Lung microvascular endothelial cell (primary cell): ENCODE measurements at regions not wholly inside any gene's neighbourhood (a gene's known extent, or its start where the extent isn't known, plus 50 kb on each side); places are given as distances from the start of the nearest gene placed in this dataset.
A peak's percentile ranks its signal among the peaks of the same experiment; 100 is the strongest.

Experiments used
- DNase-seq, 2 donors: peaks; one replicate each; pipeline versions ENCODE4 v3.0.0 to v3.0.0-alpha.2; 2010; ENCODE audit warnings: low read depth in 2 of 2

DNA sequence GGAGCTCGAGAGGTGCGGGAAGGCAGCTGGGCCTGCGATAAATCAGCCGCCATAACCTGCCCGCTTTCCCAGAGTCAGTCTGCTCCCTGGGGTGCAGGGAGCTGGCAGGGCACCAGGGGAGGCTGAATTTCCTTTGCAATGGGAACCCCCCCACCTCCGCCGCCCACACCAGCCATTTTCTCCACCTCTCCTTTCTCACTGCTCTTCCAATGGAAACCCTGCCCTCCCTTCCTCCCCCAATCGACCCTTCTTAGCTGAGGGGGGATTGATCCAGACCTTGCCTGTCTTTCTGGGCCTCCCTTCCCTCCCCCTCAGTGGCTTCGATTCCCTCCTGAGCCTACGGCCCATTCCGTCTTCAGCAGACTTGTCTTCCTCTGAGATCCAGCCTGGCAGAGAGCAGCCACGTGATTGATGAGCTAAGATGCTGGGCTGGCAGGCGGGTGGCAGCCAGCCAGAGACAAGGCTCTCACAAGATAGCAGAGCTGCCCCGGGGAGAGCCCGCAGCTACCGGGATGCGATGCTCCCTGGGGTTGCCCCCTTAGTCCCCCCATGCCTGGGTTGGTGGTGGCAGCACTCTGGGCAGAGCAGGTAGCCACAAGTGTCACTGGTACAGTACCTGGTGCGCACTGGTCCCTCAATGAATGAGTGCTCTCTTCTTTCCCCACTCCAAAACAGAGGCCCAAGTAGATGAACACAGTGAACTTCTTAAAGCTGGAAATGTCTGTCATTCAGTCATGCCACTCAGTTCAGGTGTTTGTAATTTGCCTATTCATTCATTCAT lies 53.7 kb upstream of the FABP6 start:
- DNase-seq, result peak in 1 of 2 donors; percentile 52

DNA sequence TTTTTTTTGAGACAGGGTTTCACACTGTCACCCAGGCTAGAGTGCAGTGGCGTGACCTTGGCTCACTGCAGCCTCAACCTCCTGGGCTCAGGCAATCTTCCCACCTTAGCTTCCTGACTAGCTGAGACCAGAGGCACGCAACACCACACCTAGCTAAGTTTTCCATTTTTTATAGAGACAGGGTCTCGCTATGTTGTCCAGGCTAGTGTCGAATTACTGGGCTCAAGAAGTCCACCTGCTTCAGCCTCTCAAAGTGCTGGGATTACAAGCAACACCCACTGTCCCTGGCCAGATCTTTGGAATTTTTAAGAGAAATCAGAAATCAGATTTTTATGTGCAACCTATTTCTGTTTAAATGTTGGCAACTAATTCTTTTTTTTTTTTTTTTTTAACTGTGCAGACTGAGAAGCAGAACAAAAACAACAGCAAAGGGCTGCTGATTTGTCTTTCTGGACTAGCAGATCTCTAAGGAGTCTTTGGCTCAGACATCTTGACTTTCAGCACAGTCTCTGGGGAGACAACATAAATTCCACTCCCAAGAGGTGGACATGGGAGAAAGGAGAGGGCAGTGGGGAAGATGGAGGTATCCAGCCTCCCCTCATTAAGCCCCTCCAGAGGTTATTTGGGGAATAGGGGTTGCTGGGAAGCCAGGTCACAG lies 54.4 kb upstream of the FABP6 start:
- DNase-seq, result no peak

DNA sequence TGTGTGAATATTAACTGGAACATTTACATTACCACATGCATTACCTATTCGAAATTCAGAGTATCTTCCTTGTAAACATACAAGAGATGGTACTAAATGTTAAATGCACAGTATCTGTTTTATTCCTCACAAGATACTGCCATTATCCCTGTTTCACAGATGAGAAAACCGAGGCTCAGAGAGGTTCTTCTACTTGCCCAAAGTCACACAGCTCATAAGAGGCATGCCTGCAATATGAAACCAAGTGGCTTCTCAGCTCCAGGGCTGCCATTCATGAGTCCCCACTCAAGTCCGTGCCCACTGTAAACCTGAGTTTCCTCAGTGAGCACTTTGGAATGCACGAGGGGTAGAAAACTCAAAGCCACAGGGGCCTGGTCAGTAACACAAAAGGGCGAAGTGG lies 55.0 kb upstream of the FABP6 start:
- no peak for DNase-seq

DNA sequence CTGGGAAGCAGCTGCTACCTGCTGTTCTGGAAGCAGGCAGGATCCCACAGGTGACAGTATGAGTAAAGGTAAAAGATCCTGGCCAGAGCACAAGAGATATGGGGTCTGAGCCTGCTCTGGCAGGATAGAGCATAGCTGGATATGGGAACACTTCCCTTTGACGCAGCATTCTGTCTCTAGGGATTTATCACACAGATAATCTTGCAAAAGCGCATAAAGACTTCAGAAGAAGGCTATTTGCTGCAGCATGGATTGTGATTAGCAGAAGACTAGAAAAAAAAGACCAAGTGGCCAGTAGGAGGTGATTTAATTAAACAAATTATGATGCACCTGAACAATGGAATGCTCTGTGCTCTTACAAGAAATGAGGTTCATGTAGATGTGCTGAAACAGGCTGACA lies 52.4 kb upstream of the PWWP2A start:
- DNase-seq, result no peak

DNA sequence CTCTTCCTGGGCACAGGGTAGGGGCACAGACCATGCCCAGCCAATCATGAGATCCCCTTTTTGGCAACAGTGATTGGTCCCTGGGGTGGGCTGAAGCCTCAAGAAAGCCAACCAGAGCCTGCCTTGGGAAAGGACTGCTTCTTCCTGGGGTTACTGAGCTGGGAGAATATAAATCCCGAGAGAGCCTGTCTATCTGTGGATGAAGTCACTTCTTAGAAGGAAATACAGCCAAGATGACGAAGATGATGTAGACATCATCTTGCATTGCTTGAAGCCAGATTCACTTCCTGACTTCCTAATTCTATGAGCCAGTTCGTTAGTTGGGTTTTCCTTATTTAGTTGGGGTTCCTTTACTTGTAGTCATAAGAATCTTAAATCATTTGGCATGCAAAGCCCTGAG lies 50.1 kb upstream of the PWWP2A start:
- DNase-seq, result peak in 1 of 2 donors; percentile 95
